ENCODE measurements at regions not wholly inside any gene's neighbourhood (a gene's known extent, or its start where the extent isn't known, plus 50 kb on each side); places are given as distances from the start of the nearest gene placed in this dataset.
A peak's percentile ranks its signal among the peaks of the same experiment; 100 is the strongest.
"Not testable (repeated sequence)": the region's sequence is repeated elsewhere in the genome, so short reads cannot be mapped to it uniquely, and the experiment has no call there.

- no peak for DNase-seq (ENCODE audit: low spot score in 2 of 2)
- Histone ChIP-seq H3K27me3 (ENCODE audit: low read depth) (no peaks in the 10 kb centered on the region; the same call in 1 of the 2 replicates), H3K36me3 (replicated peaks) (no peaks in the 10 kb centered on the region), H3K9me3 (no peaks in the 10 kb centered on the region), H3K4me3 (no peak overlapping the region), H3K4me1 (peaks cover 13% of the 10 kb centered on the region)
- in situ Hi-C loops (cut with MboI; ENCODE audit: low sequenced_read_pairs) = loop anchor here (10.0 to 25.0 kb wide), 2 partner anchors 180 to 587 kb away; no protein-coding TSS in a partner anchor
Measured at GRCh38 chr7:26074919-26075318, 77.1 kb upstream of the NFE2L3 start.

- no peak for DNase-seq (ENCODE audit: low spot score in 2 of 2)
- in situ Hi-C loops (cut with MboI; ENCODE audit: low sequenced_read_pairs) = loop anchor here (10.0 to 25.0 kb wide), 2 partner anchors 182 to 586 kb away; no protein-coding TSS in a partner anchor
Measured at GRCh38 chr7:26076691-26077090, 75.3 kb upstream of the NFE2L3 start.

DNA sequence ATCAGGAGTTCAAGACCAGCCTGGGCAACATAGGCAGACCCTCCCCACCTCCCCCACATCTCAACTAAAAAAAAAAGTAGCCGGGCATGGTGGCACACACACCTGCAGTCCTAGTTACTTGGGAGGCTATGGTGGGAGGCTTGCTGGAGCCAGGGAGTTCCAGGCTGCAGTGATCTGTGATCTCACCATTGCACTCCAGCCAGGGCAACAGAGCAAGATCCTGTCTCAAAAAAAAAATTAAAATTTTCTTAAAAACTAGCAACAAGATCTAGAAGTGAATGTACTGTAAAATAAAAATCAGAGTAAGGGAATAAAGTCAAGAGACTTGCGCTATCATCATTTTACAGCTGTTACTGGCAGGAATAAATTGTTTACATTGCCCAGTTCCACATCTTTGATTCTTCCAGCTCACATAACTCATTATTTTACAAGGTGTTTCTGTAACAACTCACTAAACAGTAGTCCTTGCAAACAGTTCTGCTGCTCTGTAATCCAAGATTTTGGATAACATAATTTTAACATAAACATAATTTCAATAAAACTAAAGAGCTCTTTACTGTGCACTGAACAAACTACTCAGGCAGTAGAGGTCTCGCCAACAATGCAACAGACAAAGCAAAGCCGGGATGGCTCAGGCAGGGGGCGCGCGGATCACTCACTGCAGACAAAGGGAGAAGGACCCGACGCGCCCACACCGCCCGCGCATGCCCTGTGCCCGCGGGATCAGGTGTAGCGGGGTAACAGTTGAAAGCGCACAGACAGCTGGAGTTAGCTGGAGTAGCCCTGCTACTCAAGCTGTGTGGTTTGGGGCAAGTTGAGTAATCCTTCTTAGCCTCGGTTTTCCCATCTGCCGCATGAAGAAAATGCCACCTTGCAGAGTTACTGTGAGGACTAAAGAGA is 73.3 kb upstream of the NFE2L3 start:
- DNase-seq (ENCODE audit: low spot score in 2 of 2) = peak; percentile 62 to 86
- Histone ChIP-seq H3K4me1 (peaks cover 25% of the 10 kb centered on the region), H3K4me3 (no peak overlapping the region), H3K27me3 (ENCODE audit: low read depth) (no peaks in the 10 kb centered on the region; the same call in 1 of the 2 replicates), H3K36me3 (replicated peaks) (no peaks in the 10 kb centered on the region), H3K9me3 (no peaks in the 10 kb centered on the region)
- in situ Hi-C loops (cut with MboI; ENCODE audit: low sequenced_read_pairs) = loop anchor here (10.0 to 25.0 kb wide), 2 partner anchors 184 to 584 kb away; no protein-coding TSS in a partner anchor

More at GRCh38 chr7:26076691-26077090, 75.3 kb upstream of the NFE2L3 start:
- Histone ChIP-seq H3K36me3 (replicated peaks) (no peaks in the 10 kb centered on the region), H3K4me1 (peaks cover 18% of the 10 kb centered on the region), H3K9me3 (no peaks in the 10 kb centered on the region), H3K4me3 (no peak overlapping the region), H3K27me3 (ENCODE audit: low read depth) (no peaks in the 10 kb centered on the region; the same call in 1 of the 2 replicates)

- Histone ChIP-seq H3K4me3 (no peak overlapping the region), H3K9me3 (no peaks in the 10 kb centered on the region), H3K36me3 (replicated peaks) (no peaks in the 10 kb centered on the region), H3K4me1 (peaks cover 28% of the 10 kb centered on the region), H3K27me3 (ENCODE audit: low read depth) (no peaks in the 10 kb centered on the region; the same call in 1 of the 2 replicates)
- in situ Hi-C loops (cut with MboI; ENCODE audit: low sequenced_read_pairs) = loop anchor here (25.0 kb wide), 1 partner anchor 581 kb away; no protein-coding TSS in a partner anchor
- DNase-seq (ENCODE audit: low spot score in 2 of 2) = peak in 1 of 2 experiments; percentile 52
Measured at GRCh38 chr7:26081638-26082037, 70.4 kb upstream of the NFE2L3 start.

GRCh38 chr7:26083113-26083512 is 68.9 kb upstream of the NFE2L3 start:
- Histone ChIP-seq H3K4me1 (peaks cover 28% of the 10 kb centered on the region), H3K27me3 (ENCODE audit: low read depth) (no peaks in the 10 kb centered on the region; the same call in 1 of the 2 replicates), H3K4me3 (no peak overlapping the region), H3K9me3 (no peaks in the 10 kb centered on the region), H3K36me3 (replicated peaks) (no peaks in the 10 kb centered on the region)
- in situ Hi-C loops (cut with MboI; ENCODE audit: low sequenced_read_pairs) = loop anchor here (25.0 kb wide), 1 partner anchor 579 kb away; no protein-coding TSS in a partner anchor
- DNase-seq (ENCODE audit: low spot score in 2 of 2) = peak in 1 of 2 experiments; percentile 34

DNA sequence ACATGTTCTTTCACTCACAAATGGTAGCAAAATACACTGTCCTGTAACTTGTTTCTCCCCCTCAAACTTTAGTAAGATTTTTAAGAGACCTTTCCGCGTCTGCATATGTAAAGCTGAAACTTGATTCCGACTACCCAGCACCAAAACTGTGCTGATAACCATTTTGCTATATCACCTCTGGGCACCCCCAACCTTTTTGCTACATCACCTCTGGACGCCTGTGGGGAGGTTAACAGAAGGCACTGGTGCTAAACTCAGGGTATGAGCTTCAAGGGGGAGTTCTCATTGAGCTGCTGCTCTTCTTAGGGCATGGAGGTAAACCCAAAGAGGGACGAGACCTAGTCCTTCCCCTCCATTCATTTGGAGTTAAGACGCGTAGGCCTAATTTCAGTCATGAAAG is 67.6 kb upstream of the NFE2L3 start:
- no peaks in the 10 kb centered on the region for H3K36me3 ChIP-seq (replicated peaks)
- H3K27me3 ChIP-seq (ENCODE audit: low read depth) = no peaks in the 10 kb centered on the region; the same call in 1 of the 2 replicates
- in situ Hi-C loops (cut with MboI; ENCODE audit: low sequenced_read_pairs) = loop anchor here (25.0 kb wide), 1 partner anchor 578 kb away; no protein-coding TSS in a partner anchor
- H3K4me3 ChIP-seq = no peak overlapping the region
- no peaks in the 10 kb centered on the region for H3K9me3 ChIP-seq
- DNase-seq (ENCODE audit: low spot score in 2 of 2) = no peak
- H3K4me1 ChIP-seq = peaks cover 25% of the 10 kb centered on the region

GRCh38 chr7:26085771-26086170 is 66.2 kb upstream of the NFE2L3 start:
- Histone ChIP-seq H3K9me3 (no peaks in the 10 kb centered on the region), H3K4me3 (no peak overlapping the region), H3K4me1 (peaks cover 25% of the 10 kb centered on the region), H3K27me3 (ENCODE audit: low read depth) (no peaks in the 10 kb centered on the region), H3K36me3 (replicated peaks) (no peaks in the 10 kb centered on the region)
- in situ Hi-C loops (cut with MboI; ENCODE audit: low sequenced_read_pairs) = loop anchor here (25.0 kb wide), 1 partner anchor 577 kb away; no protein-coding TSS in a partner anchor
- DNase-seq (ENCODE audit: low spot score in 2 of 2) = no peak

GRCh38 chr7:26087321-26088091 is 64.5 kb upstream of the NFE2L3 start:
- H3K9me3 ChIP-seq = no peaks in the 10 kb centered on the region
- H3K27me3 ChIP-seq (ENCODE audit: low read depth) = no peaks in the 10 kb centered on the region
- H3K4me3 ChIP-seq = no peak overlapping the region
- in situ Hi-C loops (cut with MboI; ENCODE audit: low sequenced_read_pairs) = loop anchor here (25.0 kb wide), 1 partner anchor 575 kb away; no protein-coding TSS in a partner anchor
- H3K36me3 ChIP-seq (replicated peaks) = no peaks in the 10 kb centered on the region
- no peak for DNase-seq (ENCODE audit: low spot score in 2 of 2)
- H3K4me1 ChIP-seq = peaks cover 12% of the 10 kb centered on the region

- DNase-seq (ENCODE audit: low spot score in 2 of 2) = not testable (repeated sequence)
- in situ Hi-C loops (cut with MboI; ENCODE audit: low sequenced_read_pairs) = loop anchor here (25.0 kb wide), 1 partner anchor 573 kb away; no protein-coding TSS in a partner anchor
Measured at GRCh38 chr7:26089469-26089868, 62.5 kb upstream of the NFE2L3 start.

GRCh38 chr7:26090927-26091519 is 61.0 kb upstream of the NFE2L3 start:
- H3K9me3 ChIP-seq = no peaks in the 10 kb centered on the region
- H3K36me3 ChIP-seq (replicated peaks) = no peaks in the 10 kb centered on the region
- no peaks in the 10 kb centered on the region for H3K27me3 ChIP-seq (ENCODE audit: low read depth)
- peak; percentile 35 to 84 for DNase-seq (ENCODE audit: low spot score in 2 of 2)
- H3K4me1 ChIP-seq = no peaks in the 10 kb centered on the region
- in situ Hi-C loops (cut with MboI; ENCODE audit: low sequenced_read_pairs) = loop anchor here (10.0 to 25.0 kb wide), 2 partner anchors 274 to 571 kb away; no protein-coding TSS in a partner anchor
- no peak overlapping the region for H3K4me3 ChIP-seq

More at GRCh38 chr7:26089469-26089868, 62.5 kb upstream of the NFE2L3 start:
- not testable (repeated sequence) for H3K27me3 ChIP-seq (ENCODE audit: low read depth); H3K36me3 ChIP-seq (replicated peaks); H3K4me3 ChIP-seq; H3K9me3 ChIP-seq; H3K4me1 ChIP-seq

GRCh38 chr7:26091933-26092332 is 60.1 kb upstream of the NFE2L3 start:
- in situ Hi-C loops (cut with MboI; ENCODE audit: low sequenced_read_pairs) = loop anchor here (10.0 to 25.0 kb wide), 2 partner anchors 273 to 570 kb away; no protein-coding TSS in a partner anchor
- DNase-seq (ENCODE audit: low spot score in 2 of 2) = peak; percentile 34 to 37

GRCh38 chr7:26093023-26093422 is 59.0 kb upstream of the NFE2L3 start:
- in situ Hi-C loops (cut with MboI; ENCODE audit: low sequenced_read_pairs) = loop anchor here (10.0 to 25.0 kb wide), 2 partner anchors 272 to 569 kb away; no protein-coding TSS in a partner anchor
- Histone ChIP-seq H3K4me1 (no peaks in the 10 kb centered on the region), H3K27me3 (ENCODE audit: low read depth) (no peaks in the 10 kb centered on the region), H3K36me3 (replicated peaks) (no peaks in the 10 kb centered on the region), H3K4me3 (no peak overlapping the region), H3K9me3 (no peaks in the 10 kb centered on the region)
- DNase-seq (ENCODE audit: low spot score in 2 of 2) = no peak

More at GRCh38 chr7:26091933-26092332, 60.1 kb upstream of the NFE2L3 start:
- H3K36me3 ChIP-seq (replicated peaks) = no peaks in the 10 kb centered on the region
- H3K27me3 ChIP-seq (ENCODE audit: low read depth) = no peaks in the 10 kb centered on the region
- no peak overlapping the region for H3K4me3 ChIP-seq
- no peaks in the 10 kb centered on the region for H3K9me3 ChIP-seq
- H3K4me1 ChIP-seq = no peaks in the 10 kb centered on the region

DNA sequence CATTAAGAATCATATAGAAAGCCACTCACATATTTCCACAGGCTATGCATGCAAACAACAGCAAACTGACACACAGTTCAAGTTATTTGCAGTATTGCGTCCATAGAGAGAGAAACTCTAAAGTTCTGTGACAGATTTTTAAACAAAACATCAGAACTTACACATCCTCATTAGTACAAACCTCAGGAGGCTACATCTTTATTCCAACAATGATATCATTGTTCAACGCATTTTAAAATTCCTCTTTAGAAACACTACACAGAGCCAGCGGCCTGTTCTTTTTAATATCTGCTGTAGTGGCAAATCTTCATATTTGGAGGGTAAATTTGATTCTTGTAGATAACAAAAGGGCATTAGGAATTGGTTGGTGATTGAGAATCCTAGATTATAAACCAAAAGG is 55.9 kb upstream of the NFE2L3 start:
- no peaks in the 10 kb centered on the region for H3K27me3 ChIP-seq (ENCODE audit: low read depth)
- no peak for DNase-seq (ENCODE audit: low spot score in 2 of 2)
- peaks cover 12% of the 10 kb centered on the region for H3K4me1 ChIP-seq
- no peak overlapping the region for H3K4me3 ChIP-seq
- H3K9me3 ChIP-seq = no peaks in the 10 kb centered on the region
- no peaks in the 10 kb centered on the region for H3K36me3 ChIP-seq (replicated peaks)
- in situ Hi-C loops (cut with MboI; ENCODE audit: low sequenced_read_pairs) = loop anchor here (10.0 to 25.0 kb wide), 2 partner anchors 269 to 566 kb away; no protein-coding TSS in a partner anchor

All from HAP-1 (cell line).